ENCODE measurements at regions not wholly inside any gene's neighbourhood (a gene's known extent, or its start where the extent isn't known, plus 50 kb on each side); places are given as distances from the start of the nearest gene placed in this dataset.
"Not testable (repeated sequence)": the region's sequence is repeated elsewhere in the genome, so short reads cannot be mapped to it uniquely, and the experiment has no call there.

DNA sequence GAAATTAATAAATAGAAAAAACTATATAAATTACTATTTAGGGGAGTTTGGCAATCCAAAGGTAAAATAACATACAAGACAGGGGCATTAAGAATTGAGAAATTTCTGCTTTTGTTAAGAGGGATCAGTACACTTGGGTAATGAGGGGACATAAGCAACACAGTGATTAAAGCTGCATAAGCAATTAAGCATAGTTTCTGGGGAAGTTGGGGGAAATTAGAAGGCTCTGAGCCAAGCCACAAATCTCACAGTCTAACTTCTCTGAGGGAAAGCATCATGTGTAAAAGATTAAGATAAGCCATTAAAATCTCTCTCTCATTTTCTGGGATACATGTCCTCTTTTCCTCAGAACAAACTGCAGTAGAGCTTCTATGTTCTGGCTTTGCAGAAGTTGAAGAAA lies 533.9 kb upstream of the LRFN5 start:
- DNase-seq (ENCODE audit: low read depth, low spot score), result peak; percentile 7

DNA sequence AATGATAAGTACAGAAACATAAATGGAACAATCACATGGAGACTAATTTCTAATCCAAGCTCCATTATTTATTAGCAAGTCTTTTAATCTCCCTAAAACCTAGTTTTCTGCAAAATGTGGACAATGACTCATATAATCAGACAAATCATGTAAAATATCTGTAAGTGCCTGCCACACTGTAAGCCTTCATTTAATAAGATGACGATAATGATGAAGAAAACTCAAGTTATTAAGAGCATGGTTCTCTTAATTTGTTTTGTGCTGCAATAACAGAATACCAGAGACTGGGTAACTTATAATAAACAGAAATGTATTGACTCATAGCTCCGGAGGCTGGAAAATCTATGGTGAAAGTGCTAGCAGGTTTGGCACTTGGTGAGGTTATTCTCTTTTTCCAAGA lies 535.3 kb upstream of the LRFN5 start:
- DNase-seq (ENCODE audit: low read depth, low spot score), result no peak

DNA sequence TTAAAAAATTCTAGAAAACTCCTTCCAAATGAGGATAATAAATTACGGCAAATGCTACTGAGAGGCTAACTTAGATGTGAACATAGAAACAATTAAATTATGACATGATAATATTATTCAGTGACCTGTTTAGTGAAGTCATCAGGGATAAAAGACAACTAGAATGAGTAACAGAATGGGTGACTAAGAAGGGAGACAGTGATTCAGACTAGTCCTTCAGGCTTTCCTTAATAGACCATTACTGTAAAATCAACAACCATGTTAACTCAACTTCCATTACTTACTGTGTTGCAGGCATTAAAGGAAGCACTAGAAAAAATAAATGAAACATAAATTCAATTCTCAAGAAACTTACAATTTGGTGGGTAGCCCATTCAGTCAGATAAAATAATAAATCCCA lies 543.9 kb upstream of the LRFN5 start:
- peak; percentile 3 for DNase-seq (ENCODE audit: low read depth, low spot score)

DNA sequence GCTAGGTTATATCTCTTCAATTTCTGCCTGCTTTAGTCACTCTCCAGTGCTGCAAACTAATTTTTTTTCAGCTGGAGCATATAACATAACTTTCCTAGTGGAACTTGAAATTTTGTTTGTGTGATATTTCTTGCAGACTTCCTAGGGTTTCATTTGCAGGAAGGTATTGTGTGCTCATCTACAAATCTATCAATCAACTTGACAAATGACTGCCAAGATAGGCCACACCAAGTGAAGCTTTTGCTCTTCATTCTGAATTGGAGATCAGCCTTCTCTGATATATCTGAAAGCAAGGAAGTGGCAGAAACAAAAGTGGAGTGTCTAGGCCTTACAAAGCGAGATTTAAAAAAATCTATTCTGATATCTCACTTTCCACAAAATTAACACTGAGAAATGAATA lies 551.1 kb upstream of the LRFN5 start:
- DNase-seq (ENCODE audit: low read depth, low spot score), result no peak

DNA sequence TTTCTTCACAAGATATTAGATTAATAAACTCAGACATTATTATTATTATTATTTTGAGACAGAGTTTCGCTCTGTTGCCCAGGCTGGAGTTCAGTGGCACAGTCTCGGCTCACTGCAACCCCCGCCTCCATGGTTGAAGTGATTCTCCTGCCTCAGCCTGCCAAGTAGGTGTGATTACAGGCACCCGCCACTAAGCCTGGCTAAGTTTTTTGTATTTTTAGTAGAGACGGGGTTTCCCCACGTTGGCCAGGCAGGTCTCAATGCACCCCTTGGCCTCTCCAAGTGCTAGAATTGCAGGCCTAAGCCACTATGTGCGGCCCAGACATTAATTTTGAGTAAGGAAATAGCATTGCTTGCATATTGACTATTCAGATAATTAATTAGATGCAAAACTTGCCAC lies 554.9 kb upstream of the LRFN5 start:
- no peak for DNase-seq (ENCODE audit: low read depth, low spot score)

- DNase-seq (ENCODE audit: low read depth, low spot score), result no peak
Measured at GRCh38 chr14:41047763-41048162, 558.9 kb upstream of the LRFN5 start.

DNA sequence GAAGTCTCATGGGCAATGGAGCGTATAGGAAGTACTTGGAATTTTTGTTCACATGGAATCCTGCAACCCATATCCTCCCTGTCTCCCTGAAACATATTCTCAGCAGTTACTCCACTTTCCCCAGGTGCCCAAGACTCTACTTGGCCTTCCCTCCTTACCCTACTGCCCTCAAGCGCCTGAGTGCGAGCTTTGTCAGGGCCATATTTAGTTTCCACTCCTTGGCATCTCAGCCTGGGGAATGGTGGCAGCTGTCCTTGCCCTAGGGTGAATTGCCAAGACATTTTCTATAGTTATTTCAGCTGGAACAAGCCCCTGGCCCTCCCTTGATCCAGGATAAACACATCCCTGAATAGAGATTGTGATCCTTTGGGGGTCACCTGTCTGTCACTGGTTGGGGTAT lies 569.3 kb upstream of the LRFN5 start:
- no peak for DNase-seq (ENCODE audit: low read depth, low spot score)

DNA sequence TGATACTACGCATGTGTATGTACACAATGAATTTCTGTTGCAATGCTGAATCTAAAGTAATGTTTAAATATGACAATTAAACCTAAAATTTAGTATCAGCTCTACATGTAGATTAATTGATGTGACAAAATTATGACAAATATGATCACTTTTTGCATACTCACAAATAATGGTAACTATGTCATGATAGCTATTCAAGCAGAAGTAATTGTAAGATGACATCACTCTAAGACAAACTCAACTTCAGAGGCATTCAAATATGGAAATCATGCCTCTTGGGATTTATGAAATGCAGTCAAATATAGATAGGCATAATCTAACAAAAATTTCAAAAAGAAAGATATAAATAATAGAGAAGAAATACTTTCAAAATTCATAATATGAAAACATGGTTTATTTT lies 571.7 kb upstream of the LRFN5 start:
- DNase-seq (ENCODE audit: low read depth, low spot score), result no peak

DNA sequence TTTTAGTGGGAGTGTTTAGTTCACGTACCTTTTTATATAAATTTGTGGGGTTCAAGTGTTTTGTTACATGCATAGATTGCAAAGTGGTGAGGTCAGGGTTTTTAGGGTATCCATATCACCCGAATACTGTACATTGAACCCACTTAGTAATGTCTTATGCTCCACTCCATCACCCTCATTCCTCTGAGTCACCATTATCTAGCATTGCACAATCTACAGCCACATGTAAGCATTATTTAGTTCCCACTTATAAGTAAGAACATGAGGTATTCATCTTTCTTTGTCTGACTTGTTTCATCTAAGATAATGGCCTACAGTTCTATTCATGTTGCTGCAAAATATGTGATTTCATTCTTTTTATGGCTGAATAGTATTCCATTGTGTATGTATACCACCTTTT lies 583.7 kb upstream of the LRFN5 start:
- DNase-seq (ENCODE audit: low read depth, low spot score), result no peak

- DNase-seq (ENCODE audit: low read depth, low spot score), result no peak
Measured at GRCh38 chr14:41016213-41016612, 590.5 kb upstream of the LRFN5 start.

- DNase-seq (ENCODE audit: low read depth, low spot score), result no peak
Measured at GRCh38 chr14:41000350-41000749, 606.3 kb upstream of the LRFN5 start.

DNA sequence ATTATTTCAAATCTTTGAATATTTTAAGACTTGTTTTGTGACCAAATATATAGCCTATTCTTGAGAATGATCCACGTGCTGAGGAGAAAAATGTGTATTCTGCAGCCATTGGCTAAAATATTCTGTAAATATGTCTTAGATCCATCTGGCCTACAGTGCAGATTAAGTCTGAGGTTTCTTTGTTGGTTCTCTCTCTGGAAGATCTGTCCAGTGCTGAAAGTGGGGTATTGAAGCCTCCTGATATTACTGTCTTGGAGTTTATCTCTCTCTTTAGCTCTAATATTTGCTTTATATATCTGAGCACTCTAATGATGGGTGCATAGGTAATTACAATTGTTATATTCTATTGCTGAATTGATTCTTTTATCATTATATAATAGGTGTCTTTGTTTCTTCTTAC lies 617.4 kb upstream of the LRFN5 start:
- DNase-seq (ENCODE audit: low read depth, low spot score), result no peak

DNA sequence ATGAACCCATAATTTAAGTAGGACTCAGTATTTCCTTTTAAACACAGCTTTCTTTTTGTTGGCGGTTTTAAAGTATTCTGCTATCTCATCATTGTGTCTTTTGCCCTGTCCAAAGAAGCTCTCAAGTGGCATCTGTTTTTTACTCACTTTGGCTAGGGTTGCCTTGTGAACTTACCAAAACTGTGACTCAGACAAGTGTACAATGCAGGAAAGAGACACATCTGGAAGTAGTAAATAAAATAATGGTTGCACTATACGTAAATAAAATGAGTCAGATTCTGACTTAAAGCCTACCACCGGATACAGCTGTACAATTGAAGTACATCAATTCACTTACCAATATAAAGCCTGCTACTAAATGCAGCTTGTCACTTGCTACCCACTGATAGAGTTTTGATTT lies 619.2 kb upstream of the LRFN5 start:
- no peak for DNase-seq (ENCODE audit: low read depth, low spot score)

GRCh38 chr14:40986655-40987054 lies 620.0 kb upstream of the LRFN5 start:
- DNase-seq (ENCODE audit: low read depth, low spot score), result no peak

- DNase-seq (ENCODE audit: low read depth, low spot score), result no peak
Measured at GRCh38 chr14:40985584-40985983, 621.1 kb upstream of the LRFN5 start.

GRCh38 chr14:40983604-40984003 lies 623.1 kb upstream of the LRFN5 start:
- peak; percentile 30 for DNase-seq (ENCODE audit: low read depth, low spot score)

- DNase-seq (ENCODE audit: low read depth, low spot score), result no peak
Measured at GRCh38 chr14:40981247-40981646, 625.4 kb upstream of the LRFN5 start.

DNA sequence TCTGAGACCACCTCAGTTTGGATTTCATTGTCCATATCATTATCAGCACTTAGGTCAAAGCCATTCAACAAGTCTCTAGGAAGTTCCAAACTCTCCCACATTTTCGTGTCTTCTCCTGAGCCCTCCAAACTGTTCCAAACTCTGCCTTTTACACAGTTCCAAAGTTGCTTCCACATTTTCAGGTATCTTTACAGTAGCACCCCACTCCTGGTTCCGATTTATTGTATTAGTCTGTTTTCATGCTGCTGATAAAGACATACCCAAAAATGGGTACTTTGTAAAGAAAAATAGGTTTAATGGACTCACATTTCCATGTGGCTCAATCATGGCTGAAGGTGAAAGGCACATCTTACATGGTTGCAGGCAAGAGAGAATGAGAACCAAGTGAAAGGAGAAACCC lies 646.4 kb upstream of the LRFN5 start:
- DNase-seq (ENCODE audit: low read depth, low spot score), result not testable (repeated sequence)

DNA sequence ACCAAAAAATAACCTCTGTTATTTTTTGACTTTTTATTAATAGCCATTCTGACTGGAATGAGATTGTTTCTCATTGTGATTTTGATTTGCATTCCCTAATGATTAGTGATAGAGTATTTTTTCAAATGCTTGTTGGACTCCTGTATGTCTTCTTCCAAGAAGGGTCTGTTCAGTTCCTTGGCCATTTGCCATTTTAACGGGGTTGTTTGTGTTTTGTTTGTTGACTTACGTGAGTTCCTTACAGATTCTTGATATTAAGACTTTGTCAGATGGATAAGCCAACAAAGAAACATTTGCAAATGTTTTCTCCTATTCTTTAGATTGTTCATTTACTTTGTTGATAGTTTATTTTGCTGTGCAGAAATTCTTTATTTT lies 651.6 kb upstream of the LRFN5 start:
- no peak for DNase-seq (ENCODE audit: low read depth, low spot score)

GRCh38 chr14:40954448-40955130 lies 652.1 kb upstream of the LRFN5 start:
- not testable (repeated sequence) for DNase-seq (ENCODE audit: low read depth, low spot score)

DNA sequence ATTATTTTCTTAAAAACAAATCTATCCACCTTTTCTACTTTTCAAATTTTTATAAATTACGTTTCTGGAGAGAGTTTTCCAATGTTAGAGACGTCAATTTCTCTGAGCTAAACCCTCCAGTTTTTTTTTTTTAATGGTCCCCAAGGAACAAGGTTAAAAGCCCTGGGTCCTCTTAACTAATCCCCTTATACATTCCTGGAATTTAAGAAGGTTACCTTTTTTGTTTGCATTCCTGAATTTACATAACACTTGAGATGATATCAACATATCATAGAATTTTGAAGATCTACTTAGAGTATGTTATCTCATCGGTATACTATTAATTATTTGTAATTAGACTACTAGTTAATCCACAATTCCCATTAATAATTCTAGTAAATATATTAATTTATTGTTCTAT lies 662.2 kb upstream of the LRFN5 start:
- no peak for DNase-seq (ENCODE audit: low read depth, low spot score)

DNA sequence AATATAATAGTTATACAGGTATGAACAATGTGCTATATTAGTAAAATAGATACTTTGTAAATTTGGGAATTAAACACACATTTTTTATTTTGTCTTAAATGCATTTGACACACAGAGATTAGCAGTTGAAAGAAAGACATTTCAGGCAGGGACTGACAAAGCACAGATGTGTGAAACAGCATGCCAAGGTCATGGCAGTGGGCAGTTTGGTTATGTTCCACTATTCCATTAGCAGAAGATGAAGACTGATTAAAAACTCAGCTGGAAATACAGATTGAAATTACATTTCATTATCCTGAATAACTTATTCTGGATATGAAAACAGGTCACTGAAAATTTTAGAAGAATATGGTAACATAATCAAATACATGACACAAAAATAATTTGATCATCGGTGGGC lies 669.8 kb upstream of the LRFN5 start:
- DNase-seq (ENCODE audit: low read depth, low spot score), result no peak

GRCh38 chr14:40920380-40920779 lies 686.3 kb upstream of the LRFN5 start:
- DNase-seq (ENCODE audit: low read depth, low spot score), result no peak

- DNase-seq (ENCODE audit: low read depth, low spot score), result no peak
Measured at GRCh38 chr14:40911141-40911540, 695.5 kb upstream of the LRFN5 start.
